H1 (cell line): ENCODE measurements at regions not wholly inside any gene's neighbourhood (a gene's known extent, or its start where the extent isn't known, plus 50 kb on each side); places are given as distances from the start of the nearest gene placed in this dataset.

Experiments
- CTCF ChIA-PET: fragments of 300-600 bp; sonication (Branson Sonifier 250); formaldehyde crosslinking; loops from one replicate; lab custom pipeline; 2021; ENCODE audit not compliant: partially characterized antibody; lab: Charles Lee
- POLR2A ChIA-PET: fragments of 300-600 bp; sonication (Branson Sonifier 250); formaldehyde crosslinking; loops from one replicate; lab custom pipeline; 2021; ENCODE audit warnings: inconsistent platforms; ENCODE audit not compliant: partially characterized antibody; lab: Charles Lee
- DNase-seq, 2 experiments: peaks; one replicate each; pipeline versions ENCODE4 v3.0.0 to v3.0.0-alpha.2; 2010 to 2022; ENCODE audit warnings: low spot score in 2 of 2, low read depth in 1 of 2, mixed read lengths in 1 of 2
- FAIRE-seq: peaks from 2 replicates; lab custom pipeline; 2011; peaks lifted over from hg19 to GRCh38; lab: Jason Lieb, UNC
- H2AFZ ChIP-seq: 2 replicates; pipeline ENCODE4 v1.8.1; 2012; ENCODE audit warnings: low read length, inconsistent platforms
- H2AK5ac ChIP-seq: 2 replicates; pipeline ENCODE4 v1.6.1; 2013; ENCODE audit warnings: low read depth, low read length
- H2BK120ac ChIP-seq: replicated peaks from 2 replicates; pipeline ENCODE3; 2013; ENCODE audit warnings: low read depth, low read length, inconsistent platforms
- H2BK12ac ChIP-seq: 2 replicates; pipeline ENCODE4 v1.6.1; 2013; ENCODE audit warnings: low read depth, low read length
- H2BK15ac ChIP-seq: 2 replicates; pipeline ENCODE4 v1.6.1; 2013; ENCODE audit warnings: low read length
- H2BK20ac ChIP-seq: 2 replicates; pipeline ENCODE4 v1.6.1; 2013; ENCODE audit warnings: low read length
- H2BK5ac ChIP-seq: 2 replicates; pipeline ENCODE4 v1.6.1; 2013; ENCODE audit warnings: low read depth, low read length
- H3K14ac ChIP-seq: 2 replicates; pipeline ENCODE4 v1.6.1; 2013; ENCODE audit warnings: inconsistent platforms; ENCODE audit not compliant: insufficient read length
- H3K18ac ChIP-seq: 2 replicates; pipeline ENCODE4 v1.6.1; 2013; ENCODE audit warnings: low read length; ENCODE audit errors: extremely low read depth
- H3K23ac ChIP-seq: 2 replicates; pipeline ENCODE4 v1.6.1; 2013; ENCODE audit warnings: inconsistent platforms; ENCODE audit not compliant: insufficient read length
- H3K23me2 ChIP-seq: 2 replicates; pipeline ENCODE4 v1.6.1; 2013; ENCODE audit warnings: low read depth, low read length
- H3K27ac ChIP-seq: 2 replicates; pipeline ENCODE4 v1.6.1; 2011; ENCODE audit warnings: low read depth, low read length, inconsistent platforms
- H3K27me3 ChIP-seq, 4 experiments: replicated peaks in 1 of 4; 1 replicate in 1 of 4; 2 replicates in 3 of 4; pipeline versions ENCODE4 v1.6.1 to v1.8.1; 2011 to 2013; ENCODE audit warnings: low read length in 3 of 4, mild to moderate bottlenecking in 3 of 4, inconsistent platforms in 2 of 4, mixed read lengths in 2 of 4, moderate library complexity in 1 of 4; ENCODE audit not compliant: control insufficient read depth in 3 of 4, insufficient read depth in 3 of 4; ENCODE audit errors: extremely low read depth in 1 of 4
- H3K36me3 ChIP-seq, 4 experiments: 2 replicates each; pipeline versions ENCODE4 v1.6.1 to v1.8.1; 2011 to 2013; ENCODE audit warnings: mild to moderate bottlenecking in 4 of 4, low read length in 3 of 4, moderate library complexity in 2 of 4, control low read depth in 1 of 4, inconsistent platforms in 1 of 4; ENCODE audit not compliant: insufficient read depth in 4 of 4, control insufficient read depth in 2 of 4
- H3K4ac ChIP-seq: replicated peaks from 2 replicates; pipeline ENCODE3; 2013; ENCODE audit warnings: low read length, low read depth, mixed read lengths, inconsistent platforms; ENCODE audit not compliant: insufficient read length
- H3K4me1 ChIP-seq, 4 experiments: replicated peaks in 1 of 4; 1 replicate in 1 of 4; 2 replicates in 3 of 4; pipeline versions ENCODE4 v1.6.1 to v1.8.1; 2011 to 2013; ENCODE audit warnings: low read length in 3 of 4, inconsistent platforms in 2 of 4, mixed read lengths in 1 of 4; ENCODE audit not compliant: insufficient read depth in 4 of 4, control insufficient read depth in 3 of 4
- H3K4me2 ChIP-seq, 2 experiments: 2 replicates each; pipeline versions ENCODE4 v1.6.1 to v1.8.1; 2011 to 2013; ENCODE audit warnings: low read depth in 2 of 2, low read length in 2 of 2, control low read depth in 1 of 2, inconsistent platforms in 1 of 2, mild to moderate bottlenecking in 1 of 2; ENCODE audit not compliant: insufficient read depth in 1 of 2
- H3K4me3 ChIP-seq, 4 experiments: fragments of 200-600, 300-600 bp in 1 of 4; sonication (generic), shearing (Covaris generic), sonication (Bioruptor Twin) in 1 of 4; 2 replicates each; pipeline versions ENCODE4 v1.5.1 to v1.8.1; 2011 to 2016; ENCODE audit warnings: low read length in 4 of 4, low read depth in 3 of 4, control low read depth in 2 of 4, inconsistent platforms in 2 of 4, mild to moderate bottlenecking in 2 of 4, mixed read lengths in 1 of 4, moderate library complexity in 1 of 4; ENCODE audit not compliant: insufficient read depth in 2 of 4; ENCODE audit errors: extremely low read depth in 1 of 4
- H3K56ac ChIP-seq: replicated peaks from 2 replicates; pipeline ENCODE3; 2013; ENCODE audit warnings: low read depth, mild to moderate bottlenecking, mixed read lengths, low read length, inconsistent platforms; ENCODE audit not compliant: insufficient read length
- H3K79me1 ChIP-seq: 2 replicates; pipeline ENCODE4 v1.6.1; 2013; ENCODE audit warnings: low read depth, low read length, control low read depth
- H3K79me2 ChIP-seq, 2 experiments: 2 replicates each; pipeline versions ENCODE4 v1.6.1 to v1.8.1; 2012 to 2013; ENCODE audit warnings: low read length in 2 of 2, mild to moderate bottlenecking in 2 of 2, inconsistent platforms in 1 of 2; ENCODE audit not compliant: insufficient read depth in 2 of 2, control insufficient read depth in 1 of 2
- H3K9ac ChIP-seq, 4 experiments: replicated peaks in 1 of 4; 1 replicate in 1 of 4; 2 replicates in 3 of 4; pipeline versions ENCODE4 v1.6.1 to v1.8.1; 2011 to 2013; ENCODE audit warnings: low read depth in 3 of 4, low read length in 3 of 4, control low read depth in 2 of 4, mild to moderate bottlenecking in 2 of 4, moderate library complexity in 2 of 4, inconsistent platforms in 1 of 4; ENCODE audit errors: extremely low read depth in 1 of 4
- H3K9me3 ChIP-seq, 2 experiments: 2 replicates each; pipeline versions ENCODE4 v1.6.1 to v1.8.1; 2012 to 2013; ENCODE audit warnings: mild to moderate bottlenecking in 2 of 2, moderate library complexity in 2 of 2, control low read depth in 1 of 2, inconsistent platforms in 1 of 2, low read depth in 1 of 2, low read length in 1 of 2, mixed read lengths in 1 of 2; ENCODE audit not compliant: insufficient read depth in 2 of 2
- H4K20me1 ChIP-seq, 2 experiments: replicated peaks in 1 of 2; 2 replicates each; pipeline versions ENCODE3 to v1.8.1; 2011 to 2013; ENCODE audit warnings: inconsistent platforms in 2 of 2, low read length in 2 of 2, mild to moderate bottlenecking in 1 of 2; ENCODE audit not compliant: insufficient read depth in 2 of 2, control insufficient read depth in 1 of 2
- H4K5ac ChIP-seq: 2 replicates; pipeline ENCODE4 v1.6.1; 2013; ENCODE audit warnings: low read length, low read depth, mixed read lengths, inconsistent platforms; ENCODE audit not compliant: insufficient read length
- H4K8ac ChIP-seq: 2 replicates; pipeline ENCODE4 v1.8.0; 2013; ENCODE audit warnings: mild to moderate bottlenecking, moderate library complexity, low read length, inconsistent platforms; ENCODE audit not compliant: insufficient read depth; ENCODE audit errors: extremely low read depth
- H4K91ac ChIP-seq: replicated peaks from 2 replicates; pipeline ENCODE3; 2013; ENCODE audit warnings: low read length, mixed read lengths, inconsistent platforms; ENCODE audit not compliant: insufficient read length
- CHD2 ChIP-seq: IDR thresholded peaks from 2 replicates; pipeline ENCODE4 v1.6.1; 2012; ENCODE audit warnings: low read length, improper control_type of control experiment
- MAFK ChIP-seq: IDR thresholded peaks from 2 replicates; pipeline ENCODE4 v1.6.1; 2012; ENCODE audit warnings: low read depth, mild to moderate bottlenecking, improper control_type of control experiment, low read length
- WGBS, 2 experiments: shearing (Covaris generic) in 1 of 2; methylation state at CpG; one replicate each; pipeline versions ENCODE4 v1.1.6 to v1.1.7; 2013 to 2015; ENCODE audit warnings: low lambda C conversion rate in 2 of 2, mixed read lengths in 2 of 2, inconsistent platforms in 1 of 2, low coverage in 1 of 2, missing lambda C conversion rate in 1 of 2; ENCODE audit not compliant: insufficient replicate concordance in 2 of 2, insufficient coverage in 1 of 2, insufficient read length in 1 of 2; ENCODE audit errors: extremely low coverage in 1 of 2, missing lambda C conversion rate in 1 of 2; 5-methylcytosine and 5-hydroxymethylcytosine counted together

DNA sequence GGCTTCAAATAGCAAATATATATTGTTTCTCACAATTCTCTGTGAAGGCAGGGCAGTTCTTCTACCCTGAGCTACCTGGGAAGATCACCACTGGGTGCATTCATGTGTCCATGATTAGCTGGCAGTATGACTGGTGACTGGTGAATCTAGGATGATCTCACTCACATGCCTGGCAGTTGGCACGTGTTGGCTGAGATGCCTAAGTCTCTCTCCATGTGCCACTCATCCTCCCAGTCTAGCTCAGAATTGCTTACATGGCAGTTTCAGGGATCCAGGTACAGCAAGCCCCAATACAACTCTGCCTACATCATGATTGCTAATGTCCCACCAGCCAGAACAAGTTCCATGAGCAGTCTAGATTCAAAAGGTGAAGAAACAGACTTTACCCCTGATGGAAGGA lies 346.8 kb upstream of the CNR1 start:
- Histone ChIP-seq H3K18ac (no peak overlapping the region), H2BK15ac (no peak overlapping the region), H3K4me2 (no peak overlapping the region), H4K5ac (no peak overlapping the region), H3K23ac (no peak overlapping the region), H4K20me1 (no peaks in the 10 kb centered on the region), H3K9ac (no peak overlapping the region), H3K4me1 (no peaks in the 10 kb centered on the region), H3K79me1 (no peaks in the 10 kb centered on the region), H3K79me2 (no peaks in the 10 kb centered on the region), H2AK5ac (no peak overlapping the region), H4K8ac (no peak overlapping the region), H4K91ac (no peak overlapping the region), H3K4ac (no peak overlapping the region), H3K4me3 (no peak overlapping the region), H3K9me3 (no peaks in the 10 kb centered on the region; a peak in 1 of 4 replicates), H2BK5ac (no peak overlapping the region), H3K56ac (no peak overlapping the region), H2BK120ac (no peak overlapping the region), H2AFZ (no peak overlapping the region), H2BK20ac (no peak overlapping the region), H3K27me3 (no peaks in the 10 kb centered on the region), H2BK12ac (no peak overlapping the region), H3K23me2 (no peaks in the 10 kb centered on the region), H3K14ac (no peak overlapping the region), H3K27ac (no peak overlapping the region), H3K36me3 (no peaks in the 10 kb centered on the region)
- POLR2A ChIA-PET = no interaction called here
- CTCF ChIA-PET = interaction anchor here (0.6 to 1.2 kb wide), 3 partner anchors 9 to 399 kb away, joined by 3 to 5 read pairs (median 3); no protein-coding TSS in a partner anchor
- TF ChIP-seq CHD2 (no peak), MAFK (peak; percentile 7; the same call in 1 of the 2 replicates)
- 68% methylated on average over 1 of the region's 1 CpG; no CpG with 5 or more reads in 1 of the 2 experiments for WGBS, 2 experiments
- FAIRE-seq = no peak
- no peak for DNase-seq
